Cerebellar cortex (tissue), 1 donor: ENCODE measurements at regions not wholly inside any gene's neighbourhood (a gene's known extent, or its start where the extent isn't known, plus 50 kb on each side); places are given as distances from the start of the nearest gene placed in this dataset.
"Not testable (repeated sequence)": the region's sequence is repeated elsewhere in the genome, so short reads cannot be mapped to it uniquely, and the experiment has no call there.

Experiments used
- DNase-seq: peaks from one replicate; pipeline ENCODE4 v3.0.0-alpha.2; 2015; ENCODE audit warnings: low spot score

DNA sequence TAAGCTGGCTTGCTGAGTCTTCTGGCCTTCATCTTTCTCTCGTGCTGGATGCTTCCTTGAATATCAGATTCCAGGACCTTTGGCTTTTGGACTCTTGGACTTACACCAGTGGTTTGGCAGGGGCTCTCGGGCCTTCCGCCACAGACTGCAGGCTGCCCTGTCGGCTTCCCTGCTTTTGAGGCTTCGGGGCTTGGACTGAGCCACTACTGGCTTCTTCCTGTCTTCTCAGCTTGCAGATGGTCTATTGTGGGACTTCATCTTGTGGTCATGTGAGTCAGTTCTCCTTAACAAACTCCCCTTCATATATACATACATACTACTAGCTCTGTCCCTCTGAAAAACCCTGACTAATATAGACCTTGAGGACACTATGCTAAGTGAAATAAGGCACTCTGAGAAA lies 78.3 kb upstream of the SSBP2 start:
- no peak for DNase-seq

DNA sequence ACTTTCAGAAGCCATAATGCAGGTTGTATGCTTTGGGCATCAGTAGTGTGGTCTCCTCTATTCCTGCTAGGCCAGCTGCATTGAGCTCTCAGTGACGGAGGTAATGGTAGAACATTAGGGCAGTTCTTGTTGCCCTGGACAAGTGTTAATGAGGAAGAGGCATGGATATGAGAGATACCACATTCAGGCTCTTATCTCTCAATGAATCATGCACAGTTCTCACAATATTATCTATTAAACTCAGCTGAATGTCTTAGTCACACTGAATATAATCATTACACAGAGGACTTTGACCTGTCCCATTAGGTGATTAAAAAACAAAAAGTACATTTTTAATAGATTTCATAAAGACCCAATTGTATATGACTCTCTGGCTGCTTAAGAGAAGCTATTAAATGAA lies 76.6 kb upstream of the SSBP2 start:
- DNase-seq, result no peak

DNA sequence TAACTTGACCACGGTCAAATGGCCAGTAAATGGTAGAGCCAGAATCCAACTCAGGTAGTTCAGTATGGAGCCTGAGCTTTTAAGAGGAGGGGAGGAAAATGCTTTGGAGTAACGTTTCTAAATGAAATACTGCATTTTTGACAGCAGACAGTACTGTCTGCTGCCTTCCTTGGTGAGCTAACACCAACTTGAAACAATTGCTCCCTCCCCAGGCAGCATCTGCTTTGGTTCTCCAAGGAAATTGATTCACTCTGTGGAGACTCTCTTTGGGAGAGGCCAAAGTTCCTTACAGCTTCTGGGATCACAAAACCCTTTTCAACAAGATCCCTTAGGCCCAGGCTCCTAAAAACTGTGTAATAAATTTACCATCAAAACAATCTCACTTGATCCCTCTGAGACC lies 75.2 kb upstream of the SSBP2 start:
- DNase-seq, result no peak

DNA sequence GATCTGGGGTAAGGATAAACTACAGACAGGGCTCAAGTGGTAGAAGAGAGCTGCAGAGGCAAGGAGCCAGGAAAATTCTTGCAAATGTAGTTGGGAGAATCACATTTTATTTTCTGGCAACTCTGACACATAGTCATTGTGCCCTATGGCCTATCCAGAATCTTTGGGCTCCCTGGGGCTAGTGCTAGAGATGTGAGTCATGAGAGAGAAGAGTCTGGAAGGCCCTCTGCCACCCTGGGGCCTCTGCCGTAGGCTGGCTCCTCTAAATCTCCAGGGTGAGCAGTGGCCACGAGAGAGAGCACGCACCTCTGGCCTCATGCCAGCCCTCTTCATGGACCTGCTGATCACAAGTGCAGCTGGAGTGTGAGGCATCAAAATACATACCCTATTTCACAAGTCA lies 74.3 kb upstream of the SSBP2 start:
- DNase-seq, result no peak

DNA sequence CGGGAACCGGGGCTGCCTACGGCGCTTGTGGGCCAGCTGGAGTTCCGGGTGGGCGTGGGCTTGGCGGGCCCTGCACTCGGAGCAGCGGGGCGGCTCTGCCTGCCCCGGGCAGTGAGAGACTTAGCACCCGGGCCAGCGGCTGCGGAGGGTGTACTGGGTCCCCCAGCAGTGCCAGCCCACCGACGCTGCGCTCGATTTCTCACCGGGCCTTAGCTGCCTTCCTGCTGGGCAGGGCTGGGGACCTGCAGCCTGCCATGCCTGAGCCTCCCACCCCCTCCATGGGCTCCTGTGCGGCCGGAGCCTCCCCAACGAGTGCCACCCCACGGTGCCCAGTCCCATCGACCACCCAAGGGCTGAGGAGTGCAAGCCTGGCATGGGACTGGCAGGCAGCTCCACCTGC lies 72.8 kb upstream of the SSBP2 start:
- not testable (repeated sequence) for DNase-seq

DNA sequence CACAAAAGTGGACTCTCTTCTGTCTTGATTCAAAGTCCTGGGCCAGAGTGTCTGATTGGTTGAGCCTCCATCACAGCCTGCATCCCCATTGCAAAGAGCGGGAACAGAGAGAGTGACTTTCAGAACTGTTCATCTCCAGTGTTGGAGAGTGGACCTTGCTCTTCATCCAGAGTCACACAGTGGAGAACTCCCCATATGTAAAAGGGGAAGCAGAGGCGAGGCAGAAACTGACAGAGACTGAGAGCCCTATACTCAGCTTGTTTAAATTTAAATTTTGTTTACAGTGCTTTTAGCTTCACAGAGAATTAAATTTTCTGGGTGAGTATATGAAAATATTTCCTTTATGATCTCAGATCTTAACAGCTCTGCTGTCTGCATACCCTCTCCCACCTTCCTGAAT lies 70.0 kb upstream of the SSBP2 start:
- no peak for DNase-seq

DNA sequence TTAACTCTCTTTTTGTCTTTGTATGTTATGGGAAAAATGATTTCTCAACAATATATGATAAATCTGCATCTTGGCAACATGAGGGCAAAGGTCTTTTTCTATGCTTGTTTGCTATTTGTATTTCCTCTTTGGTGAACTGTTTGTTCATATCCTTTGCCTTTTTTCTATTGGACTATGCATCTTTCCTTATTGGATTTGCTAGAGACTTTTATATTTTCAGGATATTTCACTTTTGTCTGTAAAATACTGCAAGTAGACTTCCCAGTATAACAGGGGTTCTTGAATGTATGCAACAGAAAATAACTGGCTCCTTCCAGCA lies 69.4 kb upstream of the SSBP2 start:
- DNase-seq, result no peak

DNA sequence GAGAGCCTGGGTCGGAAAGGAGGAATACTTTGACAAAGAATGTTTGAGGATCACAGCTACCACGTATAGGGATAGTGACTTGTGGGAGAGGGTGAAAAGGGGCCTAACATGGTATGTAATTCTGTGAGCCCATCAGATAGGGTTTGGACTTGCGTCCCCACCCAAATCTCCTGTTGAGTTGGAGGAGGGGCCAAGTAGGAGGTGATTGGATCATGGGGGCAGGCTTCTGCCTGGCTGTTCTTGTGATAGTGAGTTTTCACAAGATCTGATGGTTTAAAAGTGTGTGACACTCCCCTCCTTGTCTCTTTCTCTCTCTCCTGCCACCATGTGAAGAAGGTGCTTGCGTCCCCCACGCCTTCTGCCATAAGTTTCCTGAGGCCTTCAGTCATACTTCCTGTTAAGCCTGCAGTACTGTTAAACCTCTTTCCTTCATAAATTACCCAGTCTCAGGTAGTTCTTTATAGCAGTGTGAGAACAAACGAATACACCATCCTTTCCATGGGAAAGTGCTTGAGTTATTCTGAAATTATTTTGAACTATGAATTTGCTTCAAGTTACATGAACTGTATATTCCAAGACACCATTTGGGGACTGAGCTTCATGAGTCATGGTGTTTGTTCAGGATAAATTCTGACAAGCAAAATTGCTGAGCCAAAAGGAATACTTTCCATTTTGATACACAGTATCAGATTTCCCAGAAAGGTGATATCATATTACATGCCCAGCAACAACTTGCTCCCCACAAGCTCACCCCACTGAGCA lies 68.8 kb upstream of the SSBP2 start:
- no peak for DNase-seq

DNA sequence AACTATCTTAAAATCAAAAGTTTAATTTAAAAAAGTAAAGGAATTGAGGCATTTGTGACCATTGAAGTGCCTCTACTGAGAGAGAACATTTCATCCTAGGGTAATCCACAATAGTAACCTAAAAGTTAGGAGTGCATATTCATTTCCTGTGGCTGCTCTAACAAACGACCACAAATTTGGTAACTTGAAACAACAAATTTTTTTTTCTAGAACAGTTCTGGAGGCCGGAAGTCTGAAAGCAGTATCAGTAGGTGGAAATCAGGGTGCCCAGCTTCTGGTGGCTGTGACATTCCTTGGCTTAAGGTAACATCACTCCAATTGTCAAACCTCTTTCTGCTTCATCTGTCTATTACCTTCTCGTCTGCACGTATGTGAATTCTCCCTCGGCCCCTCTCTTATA lies 67.1 kb upstream of the SSBP2 start:
- no peak for DNase-seq

DNA sequence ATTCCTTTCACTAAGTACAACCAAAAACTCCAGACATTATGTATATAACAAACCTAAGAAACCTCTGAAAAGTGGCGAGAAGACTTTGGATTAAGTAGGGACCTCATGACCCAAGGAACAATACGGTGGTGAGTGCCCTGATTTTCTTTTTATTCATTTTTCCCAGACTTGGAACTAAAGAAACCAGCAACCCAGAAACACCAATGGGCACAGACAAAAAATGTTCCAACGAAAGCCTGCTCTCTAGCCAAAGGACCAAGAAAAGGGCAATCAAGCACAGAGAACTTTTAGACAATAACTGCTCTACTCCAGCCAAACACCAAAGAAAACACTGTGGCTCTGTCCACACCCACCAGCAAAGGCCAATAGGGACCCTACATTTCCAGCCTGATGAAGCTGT lies 66.2 kb upstream of the SSBP2 start:
- DNase-seq, result peak; percentile 17

DNA sequence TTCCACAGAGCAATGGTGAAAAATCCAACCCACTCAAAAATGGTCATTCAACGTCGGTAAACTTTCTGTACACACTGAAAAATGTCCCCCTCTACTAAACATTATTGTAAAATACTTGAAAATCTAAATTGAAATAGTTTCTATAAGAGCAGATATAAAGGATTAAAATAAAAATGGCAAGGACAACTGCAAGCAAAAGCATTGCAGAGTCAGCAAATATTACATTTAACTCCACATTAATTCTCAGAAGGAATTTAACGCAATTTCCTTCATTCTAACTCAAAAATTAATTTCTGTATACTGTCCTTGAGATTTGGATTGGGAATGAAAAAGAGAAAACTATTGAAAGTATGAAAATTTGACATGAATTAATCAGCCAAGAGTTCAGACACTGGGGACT lies 64.4 kb upstream of the SSBP2 start:
- no peak for DNase-seq

DNA sequence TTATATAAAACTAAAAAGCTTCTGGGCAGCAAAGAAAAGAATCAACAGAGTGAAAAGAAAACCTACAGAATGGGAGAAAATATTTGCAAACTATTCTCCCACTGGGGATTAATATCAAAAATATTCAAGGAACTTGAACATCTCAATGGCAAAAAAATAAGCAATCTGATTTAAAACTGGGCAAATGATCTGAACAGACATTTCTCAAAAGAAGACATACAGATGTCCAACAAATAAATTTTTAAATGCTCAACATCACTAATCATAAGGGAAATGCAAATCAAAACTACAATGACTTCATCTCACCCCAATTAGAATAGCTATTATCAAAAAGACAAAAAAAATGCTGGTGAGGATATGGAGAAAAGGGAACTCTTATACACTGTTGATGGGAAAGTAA lies 57.2 kb upstream of the SSBP2 start:
- DNase-seq, result no peak

DNA sequence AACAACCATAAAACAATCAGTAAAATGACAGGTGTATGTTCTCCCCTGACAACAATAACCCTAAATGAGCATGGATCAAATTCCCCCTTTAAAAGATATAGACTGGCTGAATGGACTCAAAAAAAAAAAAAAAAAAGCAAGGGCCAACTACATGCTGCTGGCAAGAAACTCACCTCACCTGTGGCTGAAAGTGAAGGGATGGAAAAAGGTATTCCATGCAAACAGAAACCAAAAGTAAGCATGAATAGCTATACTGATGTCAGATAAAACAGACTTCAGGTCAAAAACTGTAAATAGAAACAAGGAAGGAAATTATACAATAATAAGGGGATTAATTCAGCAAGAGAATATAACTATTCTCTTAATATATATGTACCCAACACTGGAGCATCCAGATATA lies 54.2 kb upstream of the SSBP2 start:
- DNase-seq, result no peak

DNA sequence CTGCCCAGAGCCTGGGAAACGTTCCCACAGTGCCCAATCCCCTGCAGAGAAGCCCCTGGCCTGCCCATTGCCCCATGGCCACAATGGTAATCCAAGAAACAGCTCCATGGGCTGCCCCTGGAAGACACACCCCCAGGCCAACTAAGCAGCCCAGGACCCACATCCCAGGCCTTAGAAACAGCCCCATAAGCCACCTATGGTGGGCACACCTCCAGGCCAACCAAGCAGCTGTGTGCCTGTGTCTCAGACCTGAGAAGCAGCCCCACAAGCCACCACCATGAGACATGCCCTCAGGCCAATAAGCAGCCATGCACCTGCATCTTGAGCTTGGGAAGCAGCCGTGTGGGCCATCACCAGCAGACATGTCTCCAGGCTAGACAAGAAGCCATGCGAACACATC lies 52.9 kb upstream of the SSBP2 start:
- no peak for DNase-seq

DNA sequence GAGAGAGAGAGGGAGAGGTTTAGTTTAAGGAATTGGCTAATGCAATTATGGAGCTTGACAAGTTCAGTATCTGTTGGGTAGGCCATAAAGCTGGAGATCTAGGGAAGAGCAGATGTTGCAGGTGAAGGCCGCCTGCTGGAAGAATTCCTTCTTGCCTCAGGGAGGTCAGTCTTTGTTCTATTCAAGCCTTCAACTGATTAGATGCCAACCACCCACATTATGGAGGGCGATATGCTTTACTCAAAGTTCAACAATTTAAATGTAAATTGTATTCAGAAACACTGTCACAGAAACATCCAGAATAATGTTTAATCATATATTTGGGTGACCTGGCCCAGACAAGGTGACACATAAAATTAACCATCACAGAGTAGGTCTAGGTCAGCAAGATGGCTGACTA lies 51.7 kb upstream of the SSBP2 start:
- no peak for DNase-seq

DNA sequence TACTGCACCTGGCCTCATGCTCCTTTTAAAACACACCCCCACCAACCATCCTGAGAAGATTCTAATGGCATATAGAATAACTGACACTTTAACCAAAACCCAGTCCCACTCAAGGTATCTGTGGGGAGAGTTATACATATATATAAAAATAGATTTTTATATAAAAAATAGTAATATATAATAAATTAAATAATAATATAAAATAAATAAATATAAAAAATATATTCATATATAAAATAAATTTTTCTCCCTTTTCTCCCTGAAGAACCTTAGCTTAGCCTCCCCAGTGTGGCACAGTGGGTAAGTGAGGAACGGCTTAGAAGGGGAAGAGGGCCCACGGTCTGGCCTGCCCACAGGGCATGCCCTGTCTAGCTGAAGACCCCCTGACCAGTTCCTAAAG lies 51.1 kb upstream of the SSBP2 start:
- no peak for DNase-seq

DNA sequence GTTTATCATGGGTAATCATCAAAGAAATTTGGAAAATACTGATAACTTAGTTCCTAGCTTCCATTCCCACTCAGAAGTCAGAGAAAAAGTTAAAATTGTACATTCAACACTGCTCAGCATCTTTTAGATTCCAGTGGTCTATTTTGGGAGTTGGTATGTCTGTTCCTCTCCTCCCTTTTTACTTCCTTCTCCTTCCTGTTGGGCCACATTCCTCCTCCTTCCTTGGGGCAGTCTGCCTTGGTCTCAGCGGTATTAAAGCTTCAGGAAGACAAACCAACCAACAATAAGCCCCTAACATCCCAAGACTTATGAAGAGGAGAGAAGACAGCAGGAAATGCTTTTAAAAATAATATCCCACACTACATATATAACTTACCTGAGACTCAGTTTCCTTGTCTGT lies 49.9 kb upstream of the SSBP2 start:
- no peak for DNase-seq
